GM04503 (cell line): ENCODE measurements at regions not wholly inside any gene's neighbourhood (a gene's known extent, or its start where the extent isn't known, plus 50 kb on each side); places are given as distances from the start of the nearest gene placed in this dataset.

Experiments
- DNase-seq: peaks from one replicate; pipeline ENCODE4 v3.0.0-alpha.2; 2012; ENCODE audit warnings: low read depth

- no peak for DNase-seq
Observed at GRCh38 chrX:39809331-39809730, 288.4 kb downstream of the BCOR start.

DNA sequence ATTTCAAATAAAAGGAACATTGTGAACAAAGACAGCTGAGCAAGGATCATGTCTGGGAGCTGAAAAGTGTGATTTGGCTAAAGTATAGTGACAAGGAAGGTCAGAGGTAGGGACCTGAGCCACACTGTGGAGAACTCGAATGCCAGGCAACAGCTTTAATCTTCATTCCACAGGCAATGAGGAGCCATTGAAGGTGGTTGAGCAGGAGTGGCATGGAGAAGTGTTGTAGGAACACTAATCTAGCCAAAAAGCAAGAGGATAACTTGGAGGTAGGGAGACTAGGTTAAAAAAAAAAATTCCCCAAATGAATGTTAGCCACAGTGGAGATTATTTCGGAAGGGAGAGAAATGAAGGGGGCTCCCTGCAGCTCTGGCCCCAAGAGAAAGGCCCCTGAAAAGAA lies 286.9 kb downstream of the BCOR start:
- DNase-seq = no peak

- no peak for DNase-seq
Observed at GRCh38 chrX:39811376-39811775, 286.4 kb downstream of the BCOR start.

GRCh38 chrX:39813631-39814277 lies 284.0 kb downstream of the BCOR start:
- no peak for DNase-seq

GRCh38 chrX:39814391-39814790 lies 283.4 kb downstream of the BCOR start:
- no peak for DNase-seq

DNA sequence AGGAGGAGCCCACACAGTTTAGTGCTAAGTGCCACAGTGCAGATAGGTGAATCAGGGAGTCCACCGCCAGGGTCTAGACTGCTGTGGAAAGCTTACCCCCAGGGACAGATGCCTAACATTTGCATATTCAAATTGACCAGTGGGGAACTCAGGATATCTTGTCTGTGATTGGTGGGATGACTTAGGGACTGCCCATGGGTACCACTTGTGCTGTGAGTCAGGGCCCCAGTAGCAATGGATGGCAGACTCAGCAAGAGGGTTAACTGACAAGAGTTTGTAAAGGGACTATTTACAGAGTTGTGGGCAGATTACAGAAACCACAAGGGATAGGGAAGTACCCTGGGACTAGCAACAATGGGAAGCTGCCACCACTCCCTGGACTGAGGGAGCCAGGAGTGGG lies 282.1 kb downstream of the BCOR start:
- DNase-seq = no peak

- no peak for DNase-seq
Observed at GRCh38 chrX:39816871-39817731, 280.7 kb downstream of the BCOR start.

DNA sequence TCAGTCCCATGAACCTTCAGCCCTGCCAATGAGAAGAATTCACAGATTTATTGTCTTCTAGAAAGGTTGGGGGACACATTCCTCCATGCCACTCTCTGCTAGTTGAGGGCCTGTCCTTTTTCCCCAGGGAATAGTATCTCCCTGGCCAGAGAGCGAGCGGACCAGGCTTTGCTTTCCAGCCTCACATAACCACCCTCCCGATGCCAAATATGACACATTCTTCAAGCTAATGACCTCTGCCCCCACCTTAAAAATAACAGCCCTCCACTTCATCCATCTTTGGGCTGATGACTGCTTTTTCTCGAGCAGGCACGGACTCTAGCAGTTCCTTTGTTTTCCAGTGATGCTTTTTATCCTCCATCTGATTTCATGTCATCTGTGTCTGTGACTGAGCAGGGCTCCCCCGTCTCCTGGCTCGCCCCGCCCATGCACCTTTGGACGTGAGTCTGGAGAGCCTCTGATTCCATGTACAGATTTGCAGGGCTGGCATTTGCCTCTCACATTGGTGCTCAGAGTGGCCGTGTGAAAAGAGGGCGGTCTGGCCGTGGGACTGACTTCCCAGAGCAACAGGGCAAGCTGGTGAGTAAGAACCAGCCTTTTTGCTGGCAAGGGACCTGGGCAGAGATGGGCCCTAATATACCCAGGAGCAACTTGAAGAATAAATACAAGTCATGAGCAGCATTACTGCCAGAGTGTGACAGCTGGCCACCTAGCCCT lies 279.8 kb downstream of the BCOR start:
- DNase-seq = no peak

- DNase-seq = no peak
Observed at GRCh38 chrX:39818750-39819149, 279.0 kb downstream of the BCOR start.

DNA sequence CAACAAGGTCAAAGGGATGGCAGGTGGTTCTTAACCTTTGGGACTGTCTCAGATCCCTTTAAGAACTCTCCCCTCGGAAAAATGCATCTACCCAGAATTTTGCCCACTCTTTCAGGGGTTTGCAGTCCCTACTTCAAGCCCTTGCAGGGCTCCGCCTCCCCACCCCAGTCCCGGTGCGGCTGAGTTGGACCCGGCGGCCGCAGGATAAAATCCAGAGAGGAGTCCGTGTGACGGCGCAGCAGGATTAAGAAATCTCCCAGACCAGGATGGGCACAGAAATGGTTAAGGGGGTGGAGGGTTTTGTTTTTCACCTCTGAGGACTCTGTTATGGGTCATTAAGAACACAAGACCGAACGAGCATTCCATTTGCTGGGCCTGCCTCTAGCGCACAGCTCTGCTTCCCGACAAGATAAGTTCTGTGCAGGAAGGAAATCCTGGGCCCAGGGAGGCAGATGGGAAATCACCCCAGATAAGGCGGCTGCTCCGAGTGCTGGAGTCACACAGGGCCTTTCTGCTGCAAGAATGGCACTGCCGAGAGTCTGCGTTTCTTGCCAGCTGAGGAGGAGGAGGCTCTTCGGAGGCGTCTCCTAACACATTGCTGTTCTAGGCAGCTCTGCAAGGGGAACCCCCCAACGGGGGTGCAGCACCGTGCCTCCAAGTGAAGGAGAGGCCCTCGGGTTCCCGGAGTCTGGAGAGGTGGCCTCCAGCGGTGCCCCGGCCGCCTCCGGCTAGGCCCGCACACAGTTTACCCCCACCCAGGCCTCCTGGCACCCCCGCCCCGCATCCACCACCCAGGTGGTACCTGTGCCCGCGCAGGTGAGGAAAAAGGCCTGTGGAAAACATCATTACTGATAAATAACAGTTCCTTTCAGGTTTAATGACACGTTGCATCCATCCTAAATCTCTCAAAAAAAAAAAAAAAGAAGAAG lies 277.6 kb downstream of the BCOR start:
- no peak for DNase-seq

GRCh38 chrX:39820938-39821708 lies 276.6 kb downstream of the BCOR start:
- no peak for DNase-seq

GRCh38 chrX:39821709-39822095 lies 276.1 kb downstream of the BCOR start:
- DNase-seq = no peak

- DNase-seq = no peak
Observed at GRCh38 chrX:39822133-39822748, 275.5 kb downstream of the BCOR start.

DNA sequence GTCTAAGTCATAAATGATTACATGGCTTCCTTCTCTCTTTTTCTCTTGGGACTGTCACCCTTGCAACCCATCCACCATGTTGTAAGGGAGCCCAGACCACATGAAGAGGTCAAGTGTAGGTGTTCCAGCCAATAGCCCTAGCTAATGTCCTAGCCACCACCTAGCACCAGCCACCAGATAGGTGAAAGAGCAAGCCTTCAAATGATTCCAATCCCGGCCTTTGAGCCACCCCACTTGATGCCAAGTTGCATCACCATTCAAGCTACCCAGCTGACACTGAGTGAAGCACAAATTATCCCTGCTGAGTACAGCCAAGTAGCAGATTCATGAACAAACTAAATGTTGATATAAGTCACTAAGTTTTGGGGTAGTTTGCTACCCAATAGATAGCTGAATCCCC lies 274.3 kb downstream of the BCOR start:
- DNase-seq = no peak

GRCh38 chrX:39823854-39824253 lies 273.9 kb downstream of the BCOR start:
- no peak for DNase-seq

DNA sequence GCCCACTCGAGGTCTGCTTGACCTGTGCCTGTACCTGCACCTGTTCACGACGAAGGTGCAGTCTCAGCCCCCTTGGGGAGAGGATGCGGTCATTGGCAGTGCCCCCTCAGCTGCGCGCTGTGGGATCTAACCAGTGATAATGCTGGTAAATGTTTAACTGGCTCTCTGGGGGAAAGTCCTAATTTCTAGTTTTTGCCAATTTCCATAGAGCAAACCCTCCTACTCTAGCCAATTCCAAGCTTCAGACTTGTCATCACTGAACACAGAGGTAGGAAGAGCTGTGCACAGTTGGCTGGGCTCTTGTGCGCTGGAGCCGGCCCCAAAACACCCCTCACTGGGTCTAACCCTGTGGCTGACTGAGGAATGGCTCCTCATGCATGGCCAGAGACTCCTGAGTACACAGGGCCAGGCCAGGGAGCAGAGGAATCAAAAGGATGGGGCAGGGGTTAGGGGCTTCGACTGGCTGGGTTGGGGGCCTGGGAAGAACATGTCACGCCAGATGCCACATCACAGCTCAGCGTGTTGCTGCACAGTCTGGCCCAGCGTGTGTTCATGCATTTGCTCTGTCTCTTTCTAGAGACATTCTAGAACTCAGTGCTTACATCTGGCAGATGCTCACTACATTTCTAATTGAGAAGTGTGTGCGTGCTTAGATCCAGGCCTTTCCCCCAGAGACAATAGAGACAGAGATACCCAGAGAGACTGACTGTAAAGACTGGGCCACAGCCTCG lies 270.8 kb downstream of the BCOR start:
- DNase-seq = no peak

GRCh38 chrX:39827951-39828350 lies 269.8 kb downstream of the BCOR start:
- DNase-seq = no peak

DNA sequence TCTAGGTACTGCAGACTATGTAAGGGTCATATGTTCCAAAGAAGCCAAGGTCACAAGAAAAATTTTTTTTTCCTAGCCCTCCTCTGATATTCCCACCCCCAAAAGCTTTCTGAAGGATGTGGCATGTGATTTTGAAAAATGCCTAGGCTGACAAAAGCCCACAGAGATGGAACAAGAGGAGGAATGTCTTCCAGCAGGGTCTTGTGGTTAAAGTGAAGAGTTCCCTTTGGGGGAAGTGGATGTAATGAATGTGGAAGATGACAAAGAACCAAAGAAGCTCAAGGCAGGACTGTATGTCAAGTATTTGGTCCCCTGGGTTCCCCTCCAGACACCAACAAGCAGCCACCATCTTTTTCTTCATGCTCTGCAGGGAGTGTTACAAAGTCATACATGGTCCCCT lies 268.8 kb downstream of the BCOR start:
- no peak for DNase-seq

- no peak for DNase-seq
Observed at GRCh38 chrX:39829965-39830364, 267.8 kb downstream of the BCOR start.

GRCh38 chrX:39830414-39830813 lies 267.3 kb downstream of the BCOR start:
- DNase-seq = no peak
